KMS-11 (cell line): ENCODE measurements at regions not wholly inside any gene's neighbourhood (a gene's known extent, or its start where the extent isn't known, plus 50 kb on each side); places are given as distances from the start of the nearest gene placed in this dataset.
A peak's percentile ranks its signal among the peaks of the same experiment; 100 is the strongest.

Source experiments
- H2AFZ ChIP-seq: fragments of 200-600 bp; sonication (generic); 2 replicates; pipeline ENCODE4 v1.6.1; 2016; ENCODE audit warnings: antibody characterized with exemption, mixed run types, low read depth
- H3K27ac ChIP-seq: fragments of 200-600 bp; sonication (generic); 2 replicates; pipeline ENCODE4 v1.6.1; 2016; ENCODE audit warnings: mild to moderate bottlenecking, mixed run types
- H3K27me3 ChIP-seq: fragments of 200-600 bp; sonication (generic); 2 replicates; pipeline ENCODE4 v1.6.1; 2017; ENCODE audit warnings: mild to moderate bottlenecking, low read depth, mixed run types, moderate library complexity; ENCODE audit not compliant: insufficient read depth
- H3K36me3 ChIP-seq: fragments of 200-600 bp; sonication (generic); 2 replicates; pipeline ENCODE4 v1.6.1; 2017; ENCODE audit warnings: mild to moderate bottlenecking, mixed run types; ENCODE audit not compliant: insufficient read depth
- H3K4me1 ChIP-seq: fragments of 200-600 bp; sonication (generic); 2 replicates; pipeline ENCODE4 v1.6.1; 2016; ENCODE audit warnings: mild to moderate bottlenecking, low read depth, mixed run types; ENCODE audit not compliant: poor library complexity, severe bottlenecking
- H3K4me2 ChIP-seq: fragments of 200-600 bp; sonication (generic); 2 replicates; pipeline ENCODE4 v1.7.0; 2016; ENCODE audit warnings: mild to moderate bottlenecking, mixed run types
- H3K4me3 ChIP-seq: fragments of 200-600 bp; sonication (generic); IDR thresholded peaks from 2 replicates; pipeline ENCODE4 v1.6.1; 2017; ENCODE audit warnings: low read depth, low read length, mixed read lengths; ENCODE audit not compliant: insufficient read depth
- H3K79me2 ChIP-seq: fragments of 200-600 bp; sonication (generic); 2 replicates; pipeline ENCODE4 v1.6.1; 2016; ENCODE audit warnings: low read depth, mixed run types; ENCODE audit not compliant: insufficient read depth
- H3K9ac ChIP-seq: fragments of 200-600 bp; sonication (generic); 2 replicates; pipeline ENCODE4 v1.6.1; 2016; ENCODE audit warnings: mild to moderate bottlenecking, mixed run types
- H4K20me1 ChIP-seq: fragments of 200-600 bp; sonication (generic); 2 replicates; pipeline ENCODE4 v1.6.1; 2016; ENCODE audit warnings: mild to moderate bottlenecking, mixed run types; ENCODE audit not compliant: insufficient read depth
- CTCF ChIP-seq: fragments of 200-600 bp; sonication (generic); conservative IDR thresholded peaks from 2 replicates; pipeline ENCODE4 v1.6.1; 2017; ENCODE audit warnings: low read depth, mild to moderate bottlenecking, antibody characterized with exemption, low read length, moderate library complexity, mixed read lengths

GRCh38 chr3:23739536-23739935 is 66.2 kb upstream of the UBE2E1 start:
- no peak for TF ChIP-seq CTCF
- H3K79me2 ChIP-seq = no peaks in the 10 kb centered on the region
- H2AFZ ChIP-seq = no peak overlapping the region
- H4K20me1 ChIP-seq = no peaks in the 10 kb centered on the region
- no peaks in the 10 kb centered on the region for H3K27me3 ChIP-seq
- no peak overlapping the region for H3K27ac ChIP-seq
- no peak overlapping the region for H3K4me3 ChIP-seq
- peaks cover 26% of the 10 kb centered on the region for H3K4me1 ChIP-seq
- peak overlapping the region; percentile 1; the same call in 1 of the 2 replicates for H3K4me2 ChIP-seq
- no peak overlapping the region for H3K9ac ChIP-seq
- H3K36me3 ChIP-seq = no peaks in the 10 kb centered on the region

- no peak overlapping the region for H2AFZ ChIP-seq
- no peak overlapping the region; the same call in 1 of the 2 replicates for H3K9ac ChIP-seq
- no peaks in the 10 kb centered on the region for H3K36me3 ChIP-seq
- no peaks in the 10 kb centered on the region for H3K27me3 ChIP-seq
- H3K4me1 ChIP-seq = peaks cover 26% of the 10 kb centered on the region
- no peak for TF ChIP-seq CTCF
- no peaks in the 10 kb centered on the region for H3K79me2 ChIP-seq
- H3K4me2 ChIP-seq = peak overlapping the region; percentile 49; the same call in 1 of the 2 replicates
- H3K27ac ChIP-seq = no peak overlapping the region
- H3K4me3 ChIP-seq = no peak overlapping the region
- no peaks in the 10 kb centered on the region for H4K20me1 ChIP-seq
Measured at GRCh38 chr3:23740517-23740965, 65.2 kb upstream of the UBE2E1 start.

GRCh38 chr3:23741036-23741706 is 64.6 kb upstream of the UBE2E1 start:
- Histone ChIP-seq H3K9ac (no peak overlapping the region), H4K20me1 (no peaks in the 10 kb centered on the region), H3K4me2 (no peak overlapping the region), H3K4me1 (peaks cover 26% of the 10 kb centered on the region), H3K79me2 (no peaks in the 10 kb centered on the region), H3K27me3 (no peaks in the 10 kb centered on the region), H3K4me3 (no peak overlapping the region), H3K27ac (no peak overlapping the region), H2AFZ (no peak overlapping the region), H3K36me3 (no peaks in the 10 kb centered on the region)
- no peak for TF ChIP-seq CTCF

GRCh38 chr3:23743141-23743784 is 62.5 kb upstream of the UBE2E1 start:
- Histone ChIP-seq H4K20me1 (no peaks in the 10 kb centered on the region), H2AFZ (no peak overlapping the region), H3K79me2 (no peaks in the 10 kb centered on the region), H3K36me3 (no peaks in the 10 kb centered on the region), H3K4me1 (peaks cover 26% of the 10 kb centered on the region), H3K27me3 (no peaks in the 10 kb centered on the region), H3K4me3 (no peak overlapping the region), H3K9ac (no peak overlapping the region), H3K4me2 (no peak overlapping the region), H3K27ac (no peak overlapping the region)
- no peak for TF ChIP-seq CTCF
